M059J (cell line): ENCODE measurements at regions not wholly inside any gene's neighbourhood (a gene's known extent, or its start where the extent isn't known, plus 50 kb on each side); places are given as distances from the start of the nearest gene placed in this dataset.
A peak's percentile ranks its signal among the peaks of the same experiment; 100 is the strongest.

ENCODE experiments used
- DNase-seq: peaks from one replicate; pipeline ENCODE4 v3.0.0-alpha.2; 2012; ENCODE audit warnings: low read depth

GRCh38 chr21:40985370-40985769, 138.4 kb upstream of the DSCAM start:
- DNase-seq, result no peak

- no peak for DNase-seq
Measured at GRCh38 chr21:40990366-40990765, 143.4 kb upstream of the DSCAM start.

GRCh38 chr21:40997831-40998230, 150.9 kb upstream of the DSCAM start:
- no peak for DNase-seq

- DNase-seq, result no peak
Measured at GRCh38 chr21:41000838-41001237, 153.9 kb upstream of the DSCAM start.

- no peak for DNase-seq
Measured at GRCh38 chr21:41006636-41007035, 159.7 kb upstream of the DSCAM start.

- DNase-seq, result no peak
Measured at GRCh38 chr21:41008351-41008750, 159.6 kb upstream of the BACE2 start.

- no peak for DNase-seq
Measured at GRCh38 chr21:41008974-41009373, 159.0 kb upstream of the BACE2 start.

GRCh38 chr21:41009398-41010100, 158.4 kb upstream of the BACE2 start:
- DNase-seq, result no peak

- no peak for DNase-seq
Measured at GRCh38 chr21:41010101-41010435, 157.9 kb upstream of the BACE2 start.

- no peak for DNase-seq
Measured at GRCh38 chr21:41011098-41011731, 156.7 kb upstream of the BACE2 start.

- peak; percentile 17 for DNase-seq
Measured at GRCh38 chr21:41011951-41012366, 156.0 kb upstream of the BACE2 start.

GRCh38 chr21:41012425-41012824, 155.5 kb upstream of the BACE2 start:
- no peak for DNase-seq

- DNase-seq, result no peak
Measured at GRCh38 chr21:41016472-41016871, 151.5 kb upstream of the BACE2 start.

- DNase-seq, result no peak
Measured at GRCh38 chr21:41018431-41018830, 149.5 kb upstream of the BACE2 start.

GRCh38 chr21:41023936-41024335, 144.0 kb upstream of the BACE2 start:
- no peak for DNase-seq

- DNase-seq, result no peak
Measured at GRCh38 chr21:41024341-41024740, 143.6 kb upstream of the BACE2 start.

- DNase-seq, result peak; percentile 35
Measured at GRCh38 chr21:41024746-41025254, 143.2 kb upstream of the BACE2 start.

- no peak for DNase-seq
Measured at GRCh38 chr21:41029571-41029970, 138.4 kb upstream of the BACE2 start.

- no peak for DNase-seq
Measured at GRCh38 chr21:41031701-41032220, 136.2 kb upstream of the BACE2 start.

- DNase-seq, result peak; percentile 67
Measured at GRCh38 chr21:41032541-41032940, 135.4 kb upstream of the BACE2 start.

GRCh38 chr21:41037212-41037611, 130.7 kb upstream of the BACE2 start:
- no peak for DNase-seq

GRCh38 chr21:41037936-41038335, 130.0 kb upstream of the BACE2 start:
- no peak for DNase-seq

- peak; percentile 32 for DNase-seq
Measured at GRCh38 chr21:41043014-41043413, 124.9 kb upstream of the BACE2 start.
